RCC 7860 (cell line): ENCODE measurements at regions not wholly inside any gene's neighbourhood (a gene's known extent, or its start where the extent isn't known, plus 50 kb on each side); places are given as distances from the start of the nearest gene placed in this dataset.

Experiments used
- DNase-seq: peaks from one replicate; pipeline ENCODE4 v3.0.0-alpha.2; 2015; ENCODE audit warnings: low spot score
- FAIRE-seq: peaks from 2 replicates; lab custom pipeline; 2012; peaks lifted over from hg19 to GRCh38; lab: Jason Lieb, UNC

GRCh38 chr11:128269466-128269865, 317.9 kb downstream of the ETS1 start:
- DNase-seq, result no peak
- FAIRE-seq, result no peak

DNA sequence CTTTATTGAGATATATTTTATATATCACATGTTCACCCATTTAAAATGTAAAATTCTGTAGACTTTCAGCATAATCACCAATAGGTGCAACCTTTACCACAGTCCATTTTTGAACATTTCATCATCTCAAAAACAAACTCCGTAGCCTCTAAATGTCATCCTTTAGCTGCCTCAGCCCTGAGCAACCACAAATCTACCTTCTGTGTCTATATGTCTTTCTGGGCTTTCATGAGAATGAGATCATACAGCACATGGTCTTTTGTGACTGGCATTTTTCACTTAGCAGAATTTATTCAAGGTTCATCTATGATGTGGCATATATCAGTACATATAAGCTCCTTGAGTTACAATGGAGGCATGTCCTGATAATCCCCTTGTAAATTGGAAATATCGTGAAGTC, 320.5 kb downstream of the ETS1 start:
- FAIRE-seq (no peak), DNase-seq (no peak)

DNA sequence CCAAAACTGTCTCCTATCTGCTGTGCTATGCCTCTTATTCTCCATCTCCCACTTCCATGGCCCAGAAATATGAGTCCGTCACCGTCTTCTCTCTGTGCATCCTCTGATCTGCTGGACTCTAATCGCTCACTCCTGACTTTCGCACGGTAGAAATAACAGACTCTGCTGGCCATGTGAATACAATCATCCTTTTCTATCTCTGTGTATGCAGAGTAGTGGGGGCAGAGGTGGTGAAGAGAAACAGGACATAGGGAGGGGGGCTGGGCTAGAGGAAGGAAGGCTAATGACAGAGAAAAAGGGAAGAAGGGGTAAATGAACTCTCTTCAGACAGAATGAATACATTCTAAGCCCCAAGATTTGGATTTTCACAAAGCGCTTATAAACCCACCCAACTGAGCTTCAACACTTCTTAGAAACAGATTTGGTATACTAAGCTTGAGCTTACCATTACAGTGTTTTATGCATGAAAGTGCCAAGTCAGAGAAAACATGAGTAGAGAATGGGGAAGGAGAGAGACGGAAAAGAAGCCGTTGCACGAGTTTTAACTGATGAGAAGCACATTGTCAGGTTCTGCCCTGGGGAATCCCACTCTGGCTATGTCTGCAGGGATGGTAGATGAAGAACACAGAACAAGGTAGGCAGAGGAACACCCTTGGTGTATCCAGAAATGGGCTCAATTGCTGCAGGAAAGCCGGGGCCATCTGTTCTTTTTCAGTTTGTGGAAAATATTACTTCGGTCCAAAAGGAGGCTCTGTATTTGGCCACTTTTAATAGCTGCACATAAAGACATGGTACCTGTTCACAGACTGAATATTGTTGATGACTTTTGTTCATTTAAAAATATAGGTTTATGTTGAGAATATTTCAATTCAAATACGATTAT, 324.7 kb downstream of the ETS1 start:
- no peak for DNase-seq
- FAIRE-seq, result no peak

DNA sequence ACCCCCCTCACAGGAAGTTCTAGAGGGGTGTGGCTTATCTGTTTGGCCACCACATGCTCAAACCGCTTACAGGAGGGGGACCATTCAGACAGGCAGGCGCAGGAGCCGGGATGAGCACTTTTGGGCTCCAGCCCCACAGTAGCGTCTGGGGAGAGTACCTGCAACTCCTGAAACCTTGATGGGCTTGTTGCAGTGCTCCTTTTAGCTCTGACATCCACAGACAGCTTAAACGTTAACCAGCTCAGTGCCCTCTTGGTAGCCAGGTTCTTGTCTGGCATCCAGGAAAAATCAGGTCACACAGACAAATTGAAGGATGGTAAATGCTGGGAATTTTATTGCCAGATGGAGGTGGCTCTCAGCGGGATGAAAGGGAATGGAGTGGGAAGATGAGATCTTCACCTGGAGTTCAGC, 326.3 kb downstream of the ETS1 start:
- FAIRE-seq (no peak), DNase-seq (no peak)

GRCh38 chr11:128260398-128260797, 327.0 kb downstream of the ETS1 start:
- no peak for DNase-seq
- FAIRE-seq, result no peak

GRCh38 chr11:128259816-128260215, 327.5 kb downstream of the ETS1 start:
- no peak for FAIRE-seq

DNA sequence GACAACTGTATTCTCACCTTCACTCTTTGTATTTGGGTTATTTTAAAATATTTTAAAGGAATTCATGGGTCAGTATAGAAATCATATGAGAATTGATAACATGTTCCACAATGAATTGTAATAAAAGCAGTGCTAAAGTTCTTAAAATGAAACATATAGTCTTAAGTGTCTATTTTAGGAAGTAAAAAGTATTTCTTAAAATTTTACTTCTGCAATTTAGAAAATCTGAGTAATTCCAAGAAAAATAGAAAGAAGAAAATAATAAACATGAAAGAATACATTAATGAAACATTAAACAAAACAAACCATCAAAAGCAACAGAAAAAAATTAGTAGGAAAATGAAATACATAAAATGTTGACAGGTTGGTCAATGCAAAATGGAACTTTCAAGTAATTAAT, 332.4 kb downstream of the ETS1 start:
- FAIRE-seq (peak; percentile 14), DNase-seq (no peak)

More at GRCh38 chr11:128259816-128260215, 327.5 kb downstream of the ETS1 start:
- no peak for DNase-seq

- no peak for FAIRE-seq
- no peak for DNase-seq
These were observed 336.2 kb downstream of the ETS1 start for GRCh38 chr11:128251140-128251539.

DNA sequence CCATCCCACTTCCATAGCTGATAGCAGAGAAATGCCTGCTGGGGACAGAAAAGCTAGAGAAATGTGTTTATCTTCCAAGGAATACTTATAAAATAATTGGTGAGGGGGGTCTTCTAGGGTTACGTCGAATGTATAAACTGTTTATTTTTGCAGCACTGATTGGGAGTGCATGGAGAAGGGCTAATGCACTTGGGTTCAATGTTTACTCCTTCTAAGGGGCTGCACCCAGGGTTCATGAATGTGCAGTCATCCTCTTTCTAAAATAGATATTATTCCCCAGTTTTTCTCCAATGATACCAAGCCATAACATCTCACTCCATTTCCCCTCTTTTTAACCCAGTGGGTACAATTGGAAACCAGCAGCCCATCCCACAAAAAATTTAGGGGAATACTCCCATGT, 336.9 kb downstream of the ETS1 start:
- DNase-seq, result no peak
- FAIRE-seq, result no peak

DNA sequence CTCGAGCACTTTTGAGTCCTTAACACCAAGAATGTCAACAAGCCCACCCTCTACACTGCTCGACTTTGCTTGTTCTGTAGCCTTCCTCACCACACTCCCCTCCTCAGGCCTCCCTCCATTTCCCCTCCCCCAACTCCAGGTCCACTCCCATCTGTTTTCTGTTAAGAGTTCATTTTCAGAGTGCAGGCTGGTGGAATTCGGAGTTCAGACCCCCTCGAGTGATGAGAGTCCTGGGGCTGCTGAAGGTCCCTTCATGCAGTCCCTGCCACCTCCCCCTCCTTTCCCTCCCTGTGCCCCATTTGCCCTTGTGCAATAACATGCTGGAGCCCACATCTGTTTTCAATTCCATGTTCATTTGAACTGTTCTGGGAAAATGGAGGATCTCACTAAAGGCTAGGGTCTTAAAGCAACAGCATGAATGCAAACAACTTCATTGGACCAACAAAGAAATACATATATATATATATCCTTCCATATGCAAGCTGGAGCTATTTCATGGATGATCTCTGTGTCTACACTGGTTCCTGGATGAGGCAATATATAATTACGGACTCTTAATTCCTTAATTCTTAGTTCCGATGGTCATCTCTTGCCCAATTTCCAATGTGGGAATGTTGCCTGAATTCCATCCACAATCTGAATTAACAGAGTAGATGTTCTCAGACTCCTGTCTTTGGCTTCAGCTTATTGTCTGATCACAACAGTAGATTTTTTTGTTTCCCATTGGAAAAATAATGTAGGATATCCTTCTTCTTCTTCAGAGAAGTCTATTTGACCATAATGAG, 340.4 kb downstream of the ETS1 start:
- no peak for FAIRE-seq
- DNase-seq, result no peak

GRCh38 chr11:128246364-128246801, 341.0 kb downstream of the ETS1 start:
- DNase-seq (no peak), FAIRE-seq (no peak)

- no peak for FAIRE-seq
- DNase-seq, result no peak
These were observed 342.5 kb downstream of the ETS1 start for GRCh38 chr11:128244871-128245270.

GRCh38 chr11:128242451-128242850, 344.9 kb downstream of the ETS1 start:
- FAIRE-seq (no peak), DNase-seq (no peak)

GRCh38 chr11:128240546-128240945, 346.8 kb downstream of the ETS1 start:
- DNase-seq (no peak), FAIRE-seq (no peak)

DNA sequence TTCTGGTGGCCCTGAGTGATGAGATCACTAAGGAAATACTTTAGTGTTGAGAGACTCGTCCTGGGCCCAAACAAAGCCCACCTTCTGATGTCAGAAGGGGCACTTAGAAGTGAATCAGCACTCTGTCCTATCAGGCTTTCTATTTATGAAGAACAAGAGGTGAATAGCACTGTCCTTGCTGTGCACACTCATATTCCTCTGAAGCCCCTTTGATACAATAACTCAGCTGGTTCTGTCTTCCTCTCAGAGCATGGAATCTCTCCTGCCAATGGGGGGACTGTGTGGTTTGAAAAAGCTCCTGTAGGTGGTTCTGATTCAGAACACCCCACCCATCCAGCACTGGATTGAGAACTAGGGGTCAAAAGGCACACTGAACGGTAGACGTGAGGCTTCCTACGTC, 348.1 kb downstream of the ETS1 start:
- FAIRE-seq, result no peak

DNA sequence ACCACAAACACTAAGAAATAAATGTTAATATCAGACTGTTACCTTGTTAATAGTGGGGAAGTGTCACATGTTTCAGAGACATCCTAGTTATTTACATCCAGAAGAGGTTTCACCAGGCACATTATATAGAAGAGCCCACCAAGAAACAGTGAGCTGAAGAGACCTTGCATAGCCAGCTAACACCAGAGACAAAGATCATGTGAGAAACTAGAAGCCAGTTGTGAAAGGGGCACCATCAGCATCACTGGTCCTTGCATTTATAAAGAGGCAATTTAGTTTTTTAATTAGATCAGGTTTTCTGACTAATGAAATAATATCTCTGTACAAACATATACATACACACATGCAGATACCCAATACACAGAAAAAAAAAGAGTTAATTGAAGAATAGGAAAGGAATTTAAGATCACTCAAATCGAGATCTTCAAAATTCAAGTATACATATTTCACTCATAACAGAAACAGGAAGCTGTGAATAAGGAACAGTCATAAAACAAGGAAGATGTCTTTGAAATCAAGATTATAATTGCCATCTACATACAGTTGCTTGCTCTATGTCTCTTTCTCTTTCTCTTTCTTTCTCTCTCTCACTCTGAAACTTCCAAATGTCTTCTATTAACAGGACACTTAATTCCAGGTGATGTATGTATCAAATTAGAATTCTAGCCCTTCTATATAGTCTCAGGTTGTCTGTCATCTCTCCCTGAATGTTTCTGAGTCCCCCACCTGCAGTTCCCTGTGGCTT, 348.7 kb downstream of the ETS1 start:
- FAIRE-seq (no peak), DNase-seq (no peak)

More for the DNA sequence above, 348.1 kb downstream of the ETS1 start:
- no peak for DNase-seq

GRCh38 chr11:128236506-128237498, 350.6 kb downstream of the ETS1 start:
- FAIRE-seq (no peak), DNase-seq (no peak)

DNA sequence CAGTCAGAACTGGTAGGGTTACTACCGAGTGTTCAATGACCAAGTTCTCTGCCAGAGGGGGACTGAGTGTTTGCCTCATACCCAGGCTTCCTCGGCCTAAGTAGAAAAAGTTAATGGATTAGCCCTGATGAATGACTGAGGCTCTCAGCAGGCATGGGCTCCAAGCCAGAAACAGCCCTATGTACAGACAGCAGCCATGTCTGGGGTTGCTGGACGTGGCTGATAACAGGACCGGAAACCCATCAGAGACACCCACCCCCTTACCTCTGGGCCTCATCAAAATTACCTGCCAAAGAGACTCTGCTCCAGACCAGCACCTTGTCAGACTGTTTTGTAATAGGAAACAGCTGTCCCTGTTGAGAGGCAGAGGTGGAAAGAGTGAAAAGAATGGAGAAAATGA, 351.4 kb downstream of the ETS1 start:
- FAIRE-seq, result no peak

DNA sequence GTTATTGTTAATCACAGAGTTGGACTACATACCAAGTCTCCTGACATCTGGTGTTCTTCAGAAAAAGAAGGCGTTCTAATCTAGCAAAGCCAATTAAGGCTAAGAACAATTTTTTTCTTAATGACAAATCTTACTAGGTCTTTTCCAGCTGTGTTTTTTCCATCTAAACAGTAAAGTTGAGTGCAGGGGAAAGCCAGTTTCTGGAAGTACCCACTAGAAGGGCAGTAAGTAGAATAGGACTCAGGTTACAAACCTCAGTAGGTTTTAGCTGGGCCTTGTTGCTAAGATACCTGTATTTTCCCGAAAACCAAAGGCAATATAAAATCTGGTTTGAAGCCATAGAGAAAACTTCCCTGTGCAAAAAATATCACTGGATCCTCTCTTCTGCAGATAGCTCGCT, 351.9 kb downstream of the ETS1 start:
- DNase-seq, result no peak
- no peak for FAIRE-seq

More for the DNA sequence above, 351.4 kb downstream of the ETS1 start:
- no peak for DNase-seq

- FAIRE-seq (no peak), DNase-seq (no peak)
These were observed 353.2 kb downstream of the ETS1 start for GRCh38 chr11:128234143-128234542.
